ENCODE measurements at regions not wholly inside any gene's neighbourhood (a gene's known extent, or its start where the extent isn't known, plus 50 kb on each side); places are given as distances from the start of the nearest gene placed in this dataset.

- no peaks in the 10 kb centered on the region for H4K20me1 ChIP-seq (ENCODE audit: insufficient read depth, low read length)
- H3K27me3 ChIP-seq (ENCODE audit: insufficient read depth, low read length), result no peaks in the 10 kb centered on the region
- TF ChIP-seq CTCF (IDR thresholded peaks at IDR 0.05; ENCODE audit: low read length), result no peak
- no peak for TF ChIP-seq EZH2 (IDR thresholded peaks at IDR 0.05; ENCODE audit: borderline replicate concordance, low read length)
- no peak overlapping the region for H3K4me2 ChIP-seq (ENCODE audit: low read length)
- no peaks in the 10 kb centered on the region for H3K79me2 ChIP-seq (ENCODE audit: insufficient read depth, low read length)
- no peaks in the 10 kb centered on the region for H3K9me3 ChIP-seq (ENCODE audit: low read length)
- no peaks in the 10 kb centered on the region for H3K4me1 ChIP-seq (ENCODE audit: insufficient read depth, low read length, severe bottlenecking)
- no peaks in the 10 kb centered on the region for H3K36me3 ChIP-seq (ENCODE audit: insufficient read depth, low read length)
- no peak overlapping the region for H3K9ac ChIP-seq (ENCODE audit: low read length)
- no peak overlapping the region for H3K27ac ChIP-seq (ENCODE audit: low read depth, low read length, poor library complexity, severe bottlenecking)
- H3K9me2 ChIP-seq (ENCODE audit: low read depth, low read length), result no peaks in the 10 kb centered on the region
- H3F3A ChIP-seq (ENCODE audit: insufficient read depth, low read length), result no peaks in the 10 kb centered on the region
- H2AFZ ChIP-seq (ENCODE audit: low read length), result no peak overlapping the region
- H3K4me3 ChIP-seq (ENCODE audit: low read depth, low read length, poor library complexity, severe bottlenecking), result no peak overlapping the region
Observed at GRCh38 chr7:115356999-115357702, 435.3 kb downstream of the MDFIC start.

GRCh38 chr7:115356139-115356746 lies 434.3 kb downstream of the MDFIC start:
- H3K79me2 ChIP-seq (ENCODE audit: insufficient read depth, low read length), result no peaks in the 10 kb centered on the region
- no peaks in the 10 kb centered on the region for H3F3A ChIP-seq (ENCODE audit: insufficient read depth, low read length)
- no peak overlapping the region for H3K4me2 ChIP-seq (ENCODE audit: low read length)
- H3K27ac ChIP-seq (ENCODE audit: low read depth, low read length, poor library complexity, severe bottlenecking), result no peak overlapping the region
- TF ChIP-seq CTCF (IDR thresholded peaks at IDR 0.05; ENCODE audit: low read length), result peak; percentile 31
- TF ChIP-seq EZH2 (IDR thresholded peaks at IDR 0.05; ENCODE audit: borderline replicate concordance, low read length), result no peak
- no peak overlapping the region for H2AFZ ChIP-seq (ENCODE audit: low read length)
- H3K9ac ChIP-seq (ENCODE audit: low read length), result no peak overlapping the region
- no peaks in the 10 kb centered on the region for H3K36me3 ChIP-seq (ENCODE audit: insufficient read depth, low read length)
- no peak overlapping the region for H3K4me3 ChIP-seq (ENCODE audit: low read depth, low read length, poor library complexity, severe bottlenecking)
- H4K20me1 ChIP-seq (ENCODE audit: insufficient read depth, low read length), result no peaks in the 10 kb centered on the region
- H3K9me2 ChIP-seq (ENCODE audit: low read depth, low read length), result no peaks in the 10 kb centered on the region
- no peaks in the 10 kb centered on the region for H3K27me3 ChIP-seq (ENCODE audit: insufficient read depth, low read length)
- no peaks in the 10 kb centered on the region for H3K9me3 ChIP-seq (ENCODE audit: low read length)
- H3K4me1 ChIP-seq (ENCODE audit: insufficient read depth, low read length, severe bottlenecking), result no peaks in the 10 kb centered on the region

GRCh38 chr7:115354925-115355324 lies 433.0 kb downstream of the MDFIC start:
- H3K4me3 ChIP-seq (ENCODE audit: low read depth, low read length, poor library complexity, severe bottlenecking), result no peak overlapping the region
- H2AFZ ChIP-seq (ENCODE audit: low read length), result no peak overlapping the region
- no peaks in the 10 kb centered on the region for H3K4me1 ChIP-seq (ENCODE audit: insufficient read depth, low read length, severe bottlenecking)

More at GRCh38 chr7:115354925-115355324, 433.0 kb downstream of the MDFIC start:
- H3K9me3 ChIP-seq (ENCODE audit: low read length), result no peaks in the 10 kb centered on the region
- no peaks in the 10 kb centered on the region for H3F3A ChIP-seq (ENCODE audit: insufficient read depth, low read length)
- H3K9me2 ChIP-seq (ENCODE audit: low read depth, low read length), result no peaks in the 10 kb centered on the region
- no peak overlapping the region for H3K4me2 ChIP-seq (ENCODE audit: low read length)
- no peak for TF ChIP-seq CTCF (IDR thresholded peaks at IDR 0.05; ENCODE audit: low read length)
- no peak for TF ChIP-seq EZH2 (IDR thresholded peaks at IDR 0.05; ENCODE audit: borderline replicate concordance, low read length)
- H3K27ac ChIP-seq (ENCODE audit: low read depth, low read length, poor library complexity, severe bottlenecking), result no peak overlapping the region
- H3K27me3 ChIP-seq (ENCODE audit: insufficient read depth, low read length), result no peaks in the 10 kb centered on the region
- H4K20me1 ChIP-seq (ENCODE audit: insufficient read depth, low read length), result no peaks in the 10 kb centered on the region
- H3K9ac ChIP-seq (ENCODE audit: low read length), result no peak overlapping the region
- H3K36me3 ChIP-seq (ENCODE audit: insufficient read depth, low read length), result no peaks in the 10 kb centered on the region
- H3K79me2 ChIP-seq (ENCODE audit: insufficient read depth, low read length), result no peaks in the 10 kb centered on the region

Measured in OCI-LY1 (cell line).